CD4-positive, alpha-beta T cell treated with Interferon gamma for 1 hour (primary cell): ENCODE measurements at regions not wholly inside any gene's neighbourhood (a gene's known extent, or its start where the extent isn't known, plus 50 kb on each side); places are given as distances from the start of the nearest gene placed in this dataset.
"Not testable (repeated sequence)": the region's sequence is repeated elsewhere in the genome, so short reads cannot be mapped to it uniquely, and the experiment has no call there.

Experiments used
- DNase-seq: peaks from one replicate; pipeline ENCODE4 v3.0.0-alpha.2; 2020

DNA sequence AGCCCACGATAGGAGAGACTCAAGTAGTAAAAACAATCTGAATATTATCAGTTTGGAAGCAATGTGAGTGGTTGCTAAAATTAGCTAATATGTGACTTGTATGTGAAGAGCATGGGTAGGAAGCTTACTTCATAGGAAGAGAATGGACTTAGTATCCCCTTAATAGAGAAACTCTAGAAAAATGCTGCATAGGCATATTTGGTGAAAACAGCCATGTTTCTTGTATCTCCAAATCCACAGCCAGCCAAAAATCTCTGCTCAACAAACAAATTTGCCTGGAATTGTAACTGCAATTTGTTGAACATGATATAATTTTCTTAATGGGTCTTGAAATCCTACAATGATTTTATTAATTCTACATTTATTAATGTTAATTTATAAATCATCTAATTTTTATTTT is 1252.9 kb upstream of the TMEM132C start:
- DNase-seq, result no peak

DNA sequence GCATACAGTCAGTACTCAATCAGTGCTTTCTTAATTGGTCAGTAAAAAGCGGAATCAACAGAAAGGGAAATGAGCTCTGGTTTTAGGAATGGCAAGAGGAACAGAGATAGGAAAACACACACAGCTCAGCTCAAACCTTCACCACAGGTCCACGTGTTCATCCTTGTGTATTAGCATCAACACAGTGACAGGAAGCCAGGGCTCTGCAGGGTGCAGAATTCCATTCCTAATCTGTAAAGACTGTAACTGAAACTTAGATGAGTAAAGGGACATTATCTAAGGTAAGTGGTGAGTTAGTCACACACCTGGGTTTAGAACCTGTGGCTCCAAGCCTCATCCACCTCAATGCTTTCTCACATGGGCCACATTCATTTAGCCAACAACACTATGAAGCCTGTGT is 1242.2 kb upstream of the TMEM132C start:
- DNase-seq, result no peak

GRCh38 chr12:127025545-127025944 is 1241.4 kb upstream of the TMEM132C start:
- no peak for DNase-seq

DNA sequence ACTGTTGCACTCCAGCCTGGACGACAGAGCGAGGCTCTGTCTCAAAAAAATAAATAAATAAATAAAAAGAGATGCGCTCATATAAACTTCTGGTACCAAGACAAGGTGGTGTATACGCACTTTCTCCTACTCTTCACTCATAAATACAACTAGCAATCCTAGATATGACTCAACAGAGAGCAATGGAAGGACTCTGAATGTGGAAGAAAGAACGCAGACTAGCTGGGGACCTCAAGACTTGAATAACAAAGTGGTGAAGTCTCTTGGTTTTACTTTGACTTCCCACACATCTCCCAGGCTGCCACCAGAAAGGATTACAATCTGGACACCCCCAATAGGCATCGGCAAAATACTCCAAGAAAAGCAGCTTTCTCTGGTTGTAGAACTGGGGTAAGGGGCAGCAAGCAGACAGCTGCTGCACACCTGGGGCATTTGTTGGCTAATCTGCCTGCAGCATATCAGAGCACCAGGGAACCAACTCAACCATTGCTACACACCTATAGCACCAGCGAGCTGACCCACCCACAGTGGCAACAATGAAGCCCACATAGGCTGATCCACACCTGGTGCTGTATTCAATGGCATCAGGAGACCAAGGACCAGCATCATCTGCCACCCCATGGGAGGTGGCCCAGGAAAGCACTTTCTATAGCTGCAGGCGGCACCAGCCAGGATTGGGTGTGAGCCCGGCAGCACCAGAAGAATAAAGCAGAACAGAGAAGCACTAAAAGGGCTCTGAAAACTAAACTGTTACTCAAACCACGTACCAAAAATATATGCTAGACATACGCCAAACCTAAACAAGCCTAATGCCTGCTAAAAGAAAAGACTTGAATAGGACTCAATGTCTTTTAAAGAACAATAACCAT is 1231.7 kb upstream of the TMEM132C start:
- DNase-seq, result no peak

- no peak for DNase-seq
These were observed 1228.8 kb upstream of the TMEM132C start for GRCh38 chr12:127038152-127038551.

GRCh38 chr12:127038761-127039160 is 1228.2 kb upstream of the TMEM132C start:
- no peak for DNase-seq

DNA sequence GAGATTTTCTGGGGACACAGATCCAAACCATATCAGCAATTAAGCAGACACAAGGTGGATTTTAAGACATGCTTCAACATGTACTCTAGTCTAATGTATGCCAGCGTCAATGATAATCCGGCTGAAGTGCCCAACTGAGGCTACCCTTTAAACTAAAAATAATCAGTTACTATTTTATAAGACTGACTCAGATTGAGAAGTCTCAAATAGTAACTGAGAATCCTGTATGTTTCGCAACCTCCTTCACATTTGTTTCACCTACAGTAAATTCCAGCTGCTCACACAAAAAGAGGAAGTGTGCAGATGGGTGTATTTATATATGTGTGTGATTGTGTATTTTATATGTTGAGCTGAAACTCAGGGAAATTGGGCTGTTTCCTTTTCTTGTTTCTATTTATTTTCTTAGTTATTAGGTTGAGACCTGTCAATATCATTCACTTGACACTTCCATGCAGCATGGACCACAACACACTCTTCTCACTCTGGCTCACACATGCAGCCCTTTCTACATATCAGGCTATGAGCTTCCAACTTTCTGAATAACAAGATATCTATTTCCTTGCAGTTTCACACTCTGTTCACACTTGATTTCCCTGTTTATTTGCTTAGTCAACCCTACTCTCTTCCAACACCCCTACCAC is 1224.9 kb upstream of the TMEM132C start:
- DNase-seq, result no peak

- no peak for DNase-seq
These were observed 1223.2 kb upstream of the TMEM132C start for GRCh38 chr12:127043731-127044130.

DNA sequence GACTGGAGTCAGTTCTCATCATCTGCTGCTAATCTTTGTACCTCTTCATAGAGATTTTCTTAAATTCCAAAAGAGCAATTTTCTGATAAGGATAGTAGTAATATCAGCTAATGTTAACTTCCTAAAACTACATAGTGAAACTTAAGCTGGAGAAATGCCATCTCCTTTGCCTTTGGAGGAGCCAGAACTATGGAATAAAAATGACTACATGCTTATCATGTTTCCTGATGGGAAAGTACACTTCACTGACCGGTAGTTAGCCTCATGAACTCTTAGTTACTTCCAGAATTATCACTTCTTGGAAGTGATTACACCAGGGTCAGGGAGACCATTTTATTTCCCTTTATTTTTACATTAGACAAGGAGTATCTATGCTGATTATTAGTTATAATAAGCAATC is 1222.1 kb upstream of the TMEM132C start:
- no peak for DNase-seq

GRCh38 chr12:127046467-127046866 is 1220.5 kb upstream of the TMEM132C start:
- no peak for DNase-seq

GRCh38 chr12:127048057-127048456 is 1218.9 kb upstream of the TMEM132C start:
- no peak for DNase-seq

DNA sequence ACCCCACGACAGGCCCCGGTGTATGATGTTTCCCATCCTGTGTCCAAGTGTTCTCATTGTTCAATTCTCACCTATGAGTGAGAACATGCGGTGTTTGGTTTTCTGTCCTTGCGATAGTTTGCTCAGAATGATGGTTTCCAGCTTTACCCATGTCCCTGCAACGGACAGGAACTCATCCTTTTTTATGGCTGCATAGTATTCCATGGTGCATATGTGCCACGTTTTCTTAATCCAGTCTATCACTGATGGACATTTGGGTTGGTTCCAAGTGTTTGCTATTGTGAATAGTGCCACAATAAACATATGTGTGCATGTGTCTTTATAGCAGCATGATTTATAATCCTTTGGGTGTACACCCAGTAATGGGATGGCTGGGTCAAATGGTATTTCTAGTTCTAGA is 1218.4 kb upstream of the TMEM132C start:
- DNase-seq, result not testable (repeated sequence)

DNA sequence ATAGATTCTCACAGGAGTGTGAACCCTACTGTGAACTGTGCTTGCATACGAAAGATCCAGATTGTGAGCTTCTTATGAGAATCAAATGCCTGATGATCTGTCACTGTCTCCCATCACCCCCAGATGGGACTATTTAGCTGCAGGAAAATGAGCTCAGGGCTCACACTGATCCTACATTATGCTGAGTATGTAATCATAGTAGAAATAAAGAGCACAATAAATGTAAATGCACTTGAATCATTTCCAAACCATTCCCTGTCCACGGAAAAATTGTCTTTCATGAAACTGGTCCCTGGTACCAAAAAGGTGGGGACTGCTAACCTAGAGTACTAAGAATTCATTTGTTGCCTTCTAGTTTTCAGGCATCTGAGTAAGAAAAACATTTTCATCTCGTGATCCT is 1215.8 kb upstream of the TMEM132C start:
- DNase-seq, result no peak

DNA sequence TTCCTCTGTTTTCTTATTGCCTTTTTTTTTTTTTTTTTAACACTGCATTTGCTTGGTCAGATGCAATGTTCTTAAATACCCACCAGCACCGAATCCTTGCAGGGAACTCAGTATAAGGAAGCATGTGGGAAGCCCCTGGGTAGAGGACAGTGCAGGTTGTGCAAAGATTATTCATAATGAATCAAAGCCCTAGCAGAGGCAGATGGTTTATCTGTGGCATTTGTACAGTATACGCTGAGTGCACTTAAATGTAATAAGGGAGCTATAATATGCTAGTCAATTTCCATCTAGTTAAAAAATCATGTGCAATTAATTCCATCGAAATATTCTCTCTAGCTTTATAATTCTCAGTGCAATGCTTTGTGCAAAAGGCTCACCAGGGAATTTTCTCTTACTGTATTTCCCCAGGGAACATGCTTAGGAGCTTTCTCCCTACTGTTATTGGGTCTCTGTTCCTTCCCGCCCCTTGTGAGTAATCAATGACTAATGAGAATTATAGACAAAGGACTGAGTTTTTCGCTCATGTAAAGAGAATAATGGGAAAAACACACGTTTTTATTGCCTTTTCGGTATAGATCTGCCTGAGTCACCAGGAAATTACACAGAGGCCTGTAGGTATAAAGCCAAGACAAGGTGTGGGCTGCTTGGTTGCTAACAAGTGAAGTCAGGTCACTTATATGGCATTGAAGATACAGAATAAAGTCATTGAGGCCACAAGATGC is 1214.3 kb upstream of the TMEM132C start:
- DNase-seq, result no peak

DNA sequence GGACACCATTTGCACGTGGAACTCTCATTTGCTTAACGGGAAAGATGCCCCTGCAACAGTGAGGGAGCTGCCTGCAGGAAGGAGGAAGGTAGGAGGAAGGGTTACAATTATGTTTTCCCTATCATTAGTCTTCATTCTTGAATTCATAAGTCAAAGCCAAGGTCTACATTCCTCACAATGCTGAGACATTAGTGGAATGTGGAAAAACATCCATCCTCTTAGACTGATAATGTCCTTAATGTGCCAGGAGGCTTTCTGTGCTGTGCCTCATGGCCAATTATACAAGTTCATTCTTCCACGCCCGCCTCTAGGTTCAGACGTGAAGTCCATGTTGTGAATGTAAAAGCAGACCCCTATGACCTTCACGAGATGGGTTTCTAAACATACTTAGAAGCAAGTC is 1212.4 kb upstream of the TMEM132C start:
- DNase-seq, result no peak

- DNase-seq, result no peak
These were observed 1206.6 kb upstream of the TMEM132C start for GRCh38 chr12:127060310-127060847.

DNA sequence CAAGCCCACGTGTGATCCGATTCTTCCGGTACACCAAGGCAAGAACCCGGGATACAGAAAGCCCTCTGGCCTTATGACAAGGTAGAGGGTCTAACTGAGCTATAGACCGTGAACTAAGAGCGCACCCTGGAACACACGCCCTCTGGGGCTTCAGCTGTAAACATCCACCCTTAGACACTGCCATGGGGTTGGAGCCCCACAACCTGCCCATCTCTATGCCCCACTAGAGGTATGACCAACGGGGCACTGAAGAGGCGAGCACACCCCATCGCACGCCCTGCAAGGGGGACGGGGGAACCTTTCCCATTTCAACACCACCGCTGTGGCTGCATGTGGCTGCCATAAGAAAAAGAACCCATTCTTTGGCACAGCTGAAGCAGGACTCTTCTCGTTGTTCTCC is 1206.0 kb upstream of the TMEM132C start:
- no peak for DNase-seq

DNA sequence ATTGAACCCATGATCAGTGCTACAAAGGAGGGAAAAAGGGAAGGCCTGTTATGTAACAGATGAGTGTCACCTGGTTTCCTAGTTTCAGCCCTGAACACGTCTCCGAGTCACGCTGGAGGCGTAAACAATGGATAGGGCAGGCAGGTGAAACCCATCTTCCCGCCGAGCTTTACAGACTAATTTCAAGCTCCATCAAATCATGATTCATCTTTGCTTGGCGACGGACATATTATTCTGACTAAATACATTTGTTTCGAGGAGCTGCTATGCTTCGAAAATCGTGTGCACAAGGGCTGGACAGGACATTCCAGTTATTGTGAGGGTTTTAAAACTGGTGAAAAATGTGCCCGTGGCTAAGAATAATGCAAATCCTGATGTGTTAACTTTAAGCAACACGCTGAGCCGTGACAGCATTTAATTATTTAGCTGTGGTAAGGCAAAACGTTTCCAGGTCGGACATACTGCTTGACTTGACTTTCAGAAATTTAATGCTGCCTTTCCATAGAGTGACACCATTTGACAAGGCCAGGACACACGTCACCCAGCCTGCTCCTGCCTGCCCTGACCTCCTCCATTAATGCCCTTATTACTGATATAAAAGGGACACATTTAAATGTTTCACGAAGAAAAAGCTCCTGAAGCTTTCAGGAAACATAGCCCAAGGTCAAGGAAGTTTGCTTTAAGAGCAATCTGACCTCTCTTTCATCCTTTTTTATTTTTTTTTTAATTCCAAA is 1203.5 kb upstream of the TMEM132C start:
- no peak for DNase-seq

GRCh38 chr12:127064207-127064606 is 1202.8 kb upstream of the TMEM132C start:
- DNase-seq, result no peak

DNA sequence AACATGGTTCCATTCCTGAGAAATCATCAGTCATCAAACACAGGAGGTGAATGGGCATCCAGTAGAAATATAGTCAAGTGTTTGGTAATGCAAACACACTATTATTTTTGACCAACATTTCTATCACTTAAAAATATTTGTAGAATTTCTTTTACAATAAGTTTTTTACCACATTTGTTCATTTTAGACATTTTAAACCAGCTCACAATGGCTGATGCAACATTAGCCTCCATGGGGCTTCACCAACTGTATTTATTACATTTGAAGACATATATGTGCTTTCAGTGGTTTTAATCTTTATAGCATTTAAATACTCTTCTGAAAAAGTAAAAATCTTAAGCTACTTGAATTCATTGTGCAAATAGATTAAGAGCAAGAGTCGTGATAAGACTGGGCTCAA is 1201.4 kb upstream of the TMEM132C start:
- DNase-seq, result no peak

- DNase-seq, result no peak
These were observed 1196.3 kb upstream of the TMEM132C start for GRCh38 chr12:127070515-127071157.

DNA sequence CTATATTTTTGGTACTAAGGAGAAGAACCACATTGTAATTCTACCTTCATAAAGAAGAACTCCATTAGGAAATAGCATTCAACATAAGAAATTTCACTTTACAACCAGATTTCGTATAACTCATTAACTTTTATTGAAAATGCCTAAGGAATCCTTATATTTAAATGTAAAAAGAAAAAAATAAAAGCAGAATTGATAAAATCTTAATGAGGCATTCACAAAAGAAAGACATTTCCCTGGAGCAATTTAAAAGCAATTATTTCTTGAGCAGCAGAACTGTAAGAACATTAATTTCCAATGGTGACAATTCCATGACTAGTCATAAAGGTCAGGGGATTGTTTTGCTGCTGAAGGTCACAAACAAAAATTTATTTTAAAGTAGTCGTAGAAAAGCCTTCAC is 1192.8 kb upstream of the TMEM132C start:
- DNase-seq, result no peak
